Skeletal muscle satellite cell (primary cell): ENCODE measurements at regions not wholly inside any gene's neighbourhood (a gene's known extent, or its start where the extent isn't known, plus 50 kb on each side); places are given as distances from the start of the nearest gene placed in this dataset.

Experiments used
- H3K27me3 ChIP-seq: 2 replicates; pipeline ENCODE4 v1.7.0; 2013; ENCODE audit warnings: low read length; ENCODE audit not compliant: control insufficient read depth, insufficient read depth
- H3K36me3 ChIP-seq: 2 replicates; pipeline ENCODE4 v1.7.0; 2013; ENCODE audit warnings: mild to moderate bottlenecking, control low read depth, low read length; ENCODE audit not compliant: insufficient read depth
- H3K4me1 ChIP-seq: 2 replicates; pipeline ENCODE4 v1.7.0; 2013; ENCODE audit warnings: low read length; ENCODE audit not compliant: control insufficient read depth, insufficient read depth
- H3K4me2 ChIP-seq: 2 replicates; pipeline ENCODE4 v1.7.0; 2013; ENCODE audit warnings: mild to moderate bottlenecking, low read length
- H3K4me3 ChIP-seq: 2 replicates; pipeline ENCODE4 v1.7.0; 2013; ENCODE audit warnings: low read length
- H3K9ac ChIP-seq: 2 replicates; pipeline ENCODE4 v1.7.0; 2013; ENCODE audit warnings: mild to moderate bottlenecking, low read depth, low read length, moderate library complexity
- H3K9me3 ChIP-seq: replicated peaks from 2 replicates; pipeline ENCODE4 v1.7.0; 2013; ENCODE audit warnings: mild to moderate bottlenecking, control low read depth, low read length

- Histone ChIP-seq H3K9me3 (no peaks in the 10 kb centered on the region), H3K9ac (no peak overlapping the region), H3K4me1 (no peaks in the 10 kb centered on the region), H3K4me2 (no peak overlapping the region), H3K27me3 (no peaks in the 10 kb centered on the region), H3K36me3 (no peaks in the 10 kb centered on the region), H3K4me3 (no peak overlapping the region)
These were observed 474.4 kb downstream of the INSC start for GRCh38 chr11:15589070-15589626.

- Histone ChIP-seq H3K4me3 (no peak overlapping the region), H3K4me2 (no peak overlapping the region), H3K9ac (no peak overlapping the region), H3K9me3 (no peaks in the 10 kb centered on the region), H3K36me3 (no peaks in the 10 kb centered on the region), H3K27me3 (no peaks in the 10 kb centered on the region), H3K4me1 (no peaks in the 10 kb centered on the region)
These were observed 475.4 kb downstream of the INSC start for GRCh38 chr11:15590132-15590531.

GRCh38 chr11:15591112-15591537, 476.4 kb downstream of the INSC start:
- H3K4me3 ChIP-seq = no peak overlapping the region
- no peaks in the 10 kb centered on the region for H3K4me1 ChIP-seq
- H3K9ac ChIP-seq = no peak overlapping the region
- H3K36me3 ChIP-seq = no peaks in the 10 kb centered on the region
- no peaks in the 10 kb centered on the region for H3K27me3 ChIP-seq
- H3K9me3 ChIP-seq = no peaks in the 10 kb centered on the region
- H3K4me2 ChIP-seq = no peak overlapping the region

GRCh38 chr11:15594607-15595006, 479.9 kb downstream of the INSC start:
- Histone ChIP-seq H3K4me2 (no peak overlapping the region), H3K4me3 (no peak overlapping the region), H3K36me3 (no peaks in the 10 kb centered on the region), H3K9me3 (no peaks in the 10 kb centered on the region), H3K9ac (no peak overlapping the region), H3K27me3 (no peaks in the 10 kb centered on the region), H3K4me1 (no peaks in the 10 kb centered on the region)

- Histone ChIP-seq H3K4me2 (no peak overlapping the region), H3K9ac (no peak overlapping the region), H3K27me3 (peaks cover 18% of the 10 kb centered on the region), H3K4me1 (no peaks in the 10 kb centered on the region), H3K9me3 (no peaks in the 10 kb centered on the region), H3K36me3 (no peaks in the 10 kb centered on the region), H3K4me3 (no peak overlapping the region)
These were observed 484.7 kb downstream of the INSC start for GRCh38 chr11:15599376-15599775.

- no peaks in the 10 kb centered on the region for H3K36me3 ChIP-seq
- no peak overlapping the region for H3K4me2 ChIP-seq
- H3K9me3 ChIP-seq = no peaks in the 10 kb centered on the region
- peaks cover 21% of the 10 kb centered on the region for H3K27me3 ChIP-seq
- no peaks in the 10 kb centered on the region for H3K4me1 ChIP-seq
- H3K4me3 ChIP-seq = no peak overlapping the region
- no peak overlapping the region for H3K9ac ChIP-seq
These were observed 487.3 kb downstream of the INSC start for GRCh38 chr11:15602047-15602446.

- Histone ChIP-seq H3K9ac (no peak overlapping the region), H3K4me3 (no peak overlapping the region), H3K4me2 (no peak overlapping the region), H3K9me3 (no peaks in the 10 kb centered on the region), H3K4me1 (no peaks in the 10 kb centered on the region), H3K27me3 (peaks cover 26% of the 10 kb centered on the region), H3K36me3 (no peaks in the 10 kb centered on the region)
These were observed 488.3 kb downstream of the INSC start for GRCh38 chr11:15602785-15603567.

- Histone ChIP-seq H3K9me3 (no peaks in the 10 kb centered on the region), H3K27me3 (peaks cover 30% of the 10 kb centered on the region), H3K4me3 (no peak overlapping the region), H3K9ac (no peak overlapping the region), H3K4me1 (no peaks in the 10 kb centered on the region), H3K36me3 (no peaks in the 10 kb centered on the region), H3K4me2 (no peak overlapping the region)
These were observed 490.4 kb downstream of the INSC start for GRCh38 chr11:15605094-15605493.

- Histone ChIP-seq H3K4me3 (no peak overlapping the region), H3K9me3 (no peaks in the 10 kb centered on the region), H3K27me3 (peaks cover 30% of the 10 kb centered on the region), H3K4me2 (no peak overlapping the region), H3K4me1 (no peaks in the 10 kb centered on the region), H3K9ac (no peak overlapping the region), H3K36me3 (no peaks in the 10 kb centered on the region)
These were observed 492.8 kb downstream of the INSC start for GRCh38 chr11:15607361-15608036.

GRCh38 chr11:15609445-15609844, 494.7 kb downstream of the INSC start:
- H3K9me3 ChIP-seq = no peaks in the 10 kb centered on the region
- H3K4me1 ChIP-seq = no peaks in the 10 kb centered on the region
- peaks cover 32% of the 10 kb centered on the region for H3K27me3 ChIP-seq

GRCh38 chr11:15610881-15611280, 496.2 kb downstream of the INSC start:
- H3K4me3 ChIP-seq = no peak overlapping the region
- no peaks in the 10 kb centered on the region for H3K9me3 ChIP-seq
- no peak overlapping the region for H3K4me2 ChIP-seq
- H3K36me3 ChIP-seq = no peaks in the 10 kb centered on the region
- H3K4me1 ChIP-seq = no peaks in the 10 kb centered on the region
- H3K9ac ChIP-seq = no peak overlapping the region
- peaks cover 32% of the 10 kb centered on the region for H3K27me3 ChIP-seq

More at GRCh38 chr11:15609445-15609844, 494.7 kb downstream of the INSC start:
- H3K9ac ChIP-seq = no peak overlapping the region
- no peak overlapping the region for H3K4me2 ChIP-seq
- no peaks in the 10 kb centered on the region for H3K36me3 ChIP-seq
- no peak overlapping the region for H3K4me3 ChIP-seq
